HG03060 (cell line): ENCODE measurements at regions not wholly inside any gene's neighbourhood (a gene's known extent, or its start where the extent isn't known, plus 50 kb on each side); places are given as distances from the start of the nearest gene placed in this dataset.
A peak's percentile ranks its signal among the peaks of the same experiment; 100 is the strongest.
"Not testable (repeated sequence)": the region's sequence is repeated elsewhere in the genome, so short reads cannot be mapped to it uniquely, and the experiment has no call there.

Source experiments
- ATAC-seq: cut with Tn5 transposase; IDR thresholded peaks from one replicate; pipeline ENCODE4 v1.9.1; 2021; ENCODE audit warnings: low read depth, moderate number of reproducible peaks; ENCODE audit not compliant: unreplicated experiment

- no peak for ATAC-seq
These were observed 154.1 kb upstream of the THUMPD2 start for GRCh38 chr2:39933196-39933595.

DNA sequence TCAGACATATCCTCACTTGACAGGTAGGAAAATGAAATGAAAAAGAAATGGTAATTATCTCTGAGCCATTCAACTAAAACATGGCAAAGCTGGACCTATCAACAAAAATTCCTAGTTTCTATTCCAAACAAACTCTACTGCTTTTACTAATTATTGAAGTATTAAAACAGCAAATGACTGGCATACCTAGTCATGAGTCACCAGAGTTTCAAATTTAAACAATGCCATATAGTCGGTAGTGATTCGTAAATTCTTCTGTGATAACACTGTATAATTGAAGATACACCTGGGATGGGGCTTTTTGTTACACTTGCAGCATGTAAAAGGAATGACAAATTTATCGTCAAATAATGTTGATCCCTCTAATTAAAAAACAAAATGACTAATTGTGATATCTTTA lies 153.1 kb upstream of the THUMPD2 start:
- no peak for ATAC-seq

DNA sequence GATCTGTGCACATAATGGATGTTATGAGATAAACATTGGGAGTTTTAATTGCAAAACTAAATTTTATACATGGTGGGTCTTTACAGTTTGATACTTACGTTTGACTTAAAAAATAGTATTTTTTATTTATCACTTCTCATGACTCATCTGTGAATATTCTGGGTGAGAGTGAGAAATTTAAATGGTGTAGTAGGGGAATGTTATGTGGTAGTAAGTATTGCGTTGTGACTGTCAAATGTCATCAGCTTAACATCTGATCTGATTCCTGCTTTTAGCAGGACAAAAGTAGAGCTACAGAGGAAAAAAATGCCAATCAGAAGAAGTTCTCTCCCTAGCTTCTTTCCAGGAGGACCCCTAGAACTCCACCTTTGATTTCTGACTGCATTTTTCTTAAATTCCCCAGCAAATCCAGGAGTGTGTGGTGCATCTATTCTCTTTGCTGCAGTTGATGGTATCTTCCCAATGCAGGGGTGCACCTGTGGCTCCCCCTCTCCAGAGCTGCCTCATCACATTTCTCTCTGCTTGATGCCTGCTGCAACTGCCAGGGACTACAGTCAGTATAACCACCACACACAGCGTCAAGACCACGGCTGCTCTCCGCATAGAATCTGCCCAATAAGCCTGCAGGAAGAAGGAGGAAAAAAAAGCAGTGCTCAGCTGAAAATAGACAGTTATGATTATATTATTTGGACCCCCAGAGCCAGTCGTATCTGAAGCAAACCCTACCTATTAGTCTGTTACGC lies 151.3 kb upstream of the THUMPD2 start:
- ATAC-seq = no peak

GRCh38 chr2:39929531-39929930 lies 150.5 kb upstream of the THUMPD2 start:
- ATAC-seq = no peak

GRCh38 chr2:39925312-39925711 lies 146.3 kb upstream of the THUMPD2 start:
- no peak for ATAC-seq

DNA sequence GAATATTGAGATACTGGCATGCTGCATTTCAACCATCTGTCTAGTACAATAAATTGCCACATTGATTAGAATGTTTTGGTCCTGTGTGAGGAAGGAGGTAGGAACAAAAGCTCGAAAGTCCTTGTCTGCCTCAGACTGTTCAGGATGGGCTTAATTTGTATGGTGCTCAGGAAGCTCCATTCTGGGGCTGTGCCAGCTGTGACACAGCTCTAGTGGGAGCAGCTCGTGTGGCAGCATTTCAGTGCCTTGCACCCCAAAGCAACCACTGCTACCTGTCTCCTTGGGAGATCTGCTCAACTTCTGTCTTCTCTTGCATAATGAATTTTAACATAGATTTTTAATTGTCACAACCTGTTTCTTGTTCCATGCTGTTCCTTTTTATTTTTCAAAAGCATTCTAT lies 144.4 kb upstream of the THUMPD2 start:
- no peak for ATAC-seq

- no peak for ATAC-seq
These were observed 143.8 kb upstream of the THUMPD2 start for GRCh38 chr2:39922679-39923405.

DNA sequence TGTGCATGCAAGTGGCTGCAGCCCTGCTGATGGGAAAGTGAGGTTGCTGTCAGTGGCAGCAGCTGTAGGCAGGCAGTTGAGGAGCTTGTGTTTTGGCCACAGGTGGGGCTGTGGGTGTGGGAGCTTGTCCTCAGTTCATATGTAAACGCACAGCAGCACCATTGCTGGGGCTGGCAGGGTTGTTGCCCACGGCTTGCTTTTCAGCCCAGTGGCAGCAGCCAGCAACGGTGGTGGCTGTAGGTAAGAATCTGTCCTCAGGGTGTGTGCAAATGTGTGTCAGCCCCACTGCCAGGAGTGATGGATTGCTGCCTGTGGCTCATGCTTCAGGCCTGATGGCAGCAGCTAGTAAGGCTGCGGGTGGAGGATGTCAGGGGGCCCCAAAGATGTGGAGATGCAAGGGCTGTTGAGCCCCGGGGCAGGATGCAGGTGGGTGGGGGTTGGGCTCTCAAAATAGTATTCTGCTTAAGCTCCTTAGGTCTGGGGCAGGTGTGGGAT lies 141.3 kb upstream of the THUMPD2 start:
- no peak for ATAC-seq

DNA sequence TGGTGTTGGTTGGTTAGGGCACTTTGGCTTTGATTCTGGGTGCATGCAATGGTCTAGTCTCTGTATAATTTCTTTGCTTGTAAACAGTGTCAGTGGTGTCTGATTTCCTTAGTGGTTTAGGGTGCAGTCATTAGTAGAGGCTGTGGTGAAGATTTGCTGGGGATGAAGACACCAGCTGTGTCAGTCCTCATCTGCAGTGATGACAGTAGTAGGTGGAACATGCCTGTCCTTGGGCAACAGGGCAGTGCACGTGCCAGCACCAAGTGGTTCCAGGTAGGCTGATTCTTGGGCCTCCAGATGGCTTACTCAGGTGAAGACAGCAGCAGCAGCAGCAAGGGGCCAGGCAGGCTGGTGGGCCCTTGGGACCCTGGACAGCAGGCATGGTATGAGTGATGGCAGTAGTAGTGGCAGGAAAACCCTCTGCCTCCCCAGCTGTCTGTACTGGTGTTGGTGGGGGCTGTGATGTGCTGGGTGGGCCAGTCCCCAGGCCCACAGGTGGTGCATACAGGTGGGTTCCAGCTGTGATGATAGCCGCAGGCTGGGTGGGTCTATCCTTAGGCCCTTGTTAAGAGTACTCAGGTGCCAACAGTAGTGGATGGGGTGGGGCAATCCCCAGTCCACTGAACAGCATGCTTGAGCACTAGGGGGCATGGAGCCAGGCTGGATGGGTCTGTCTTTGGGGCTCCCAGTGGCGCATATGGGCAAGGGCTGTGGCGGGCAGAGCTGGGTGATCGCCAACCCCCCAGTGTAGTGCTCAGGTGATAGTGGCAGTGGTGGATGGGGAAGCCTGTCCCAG lies 140.7 kb upstream of the THUMPD2 start:
- ATAC-seq = no peak

- no peak for ATAC-seq
These were observed 139.8 kb upstream of the THUMPD2 start for GRCh38 chr2:39918886-39919285.

- not testable (repeated sequence) for ATAC-seq
These were observed 138.3 kb upstream of the THUMPD2 start for GRCh38 chr2:39917371-39917770.

DNA sequence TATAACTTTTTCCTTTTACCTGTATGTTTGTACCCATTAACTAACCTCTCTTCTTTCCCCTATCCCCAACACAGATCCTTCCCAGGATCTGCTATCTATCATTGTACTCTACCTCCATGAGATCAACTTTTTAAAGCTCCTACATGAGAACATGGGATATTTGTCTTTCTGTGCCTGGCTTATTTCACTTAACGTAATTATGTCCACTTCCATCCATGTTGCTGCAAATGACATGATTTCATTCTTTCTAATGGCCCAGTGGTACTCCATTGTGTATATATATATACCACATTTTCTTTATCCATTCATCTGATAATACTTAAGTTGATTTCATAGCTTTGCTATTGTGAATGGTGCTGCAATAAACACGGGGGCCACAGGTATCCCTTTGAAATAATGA lies 135.9 kb upstream of the THUMPD2 start:
- no peak for ATAC-seq

DNA sequence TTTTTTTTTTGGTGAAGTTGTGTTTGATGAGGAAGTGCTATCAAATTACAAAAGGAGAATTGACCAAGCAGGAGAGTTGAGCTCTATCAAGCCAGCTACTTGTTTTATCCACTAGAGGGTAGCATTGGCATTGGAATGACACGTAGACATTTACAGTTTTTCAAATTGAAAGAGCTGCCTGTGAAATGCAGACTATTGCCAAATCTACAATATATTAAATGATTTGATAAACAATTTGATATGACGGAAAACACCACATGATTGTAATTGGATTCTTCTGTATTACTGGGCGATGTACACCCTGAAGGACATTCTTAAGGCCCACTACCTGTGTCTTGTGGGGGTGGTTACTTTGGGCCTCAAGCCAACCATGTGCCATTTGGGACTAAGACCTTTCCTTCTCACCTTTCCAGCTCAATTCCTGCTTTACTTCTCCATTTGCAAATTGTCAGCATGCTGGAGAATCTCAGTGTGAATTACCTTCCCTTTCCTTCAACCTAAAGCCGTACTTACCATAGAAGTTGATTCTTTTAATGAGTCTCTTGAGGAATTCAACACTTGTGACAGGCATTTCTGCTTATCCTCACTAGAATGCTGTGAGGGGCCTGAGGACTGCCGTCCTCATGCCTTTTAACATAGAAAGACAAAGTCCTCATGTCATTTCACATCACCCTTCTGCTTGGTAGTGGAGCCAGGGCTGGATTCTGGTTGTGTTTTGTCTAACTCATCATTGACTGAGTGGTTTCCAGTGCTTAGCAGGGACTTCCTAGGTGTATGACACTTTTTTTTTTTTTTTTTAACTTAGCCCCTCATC lies 134.8 kb upstream of the THUMPD2 start:
- ATAC-seq = peak; percentile 69

GRCh38 chr2:39902103-39902502 lies 123.0 kb upstream of the THUMPD2 start:
- no peak for ATAC-seq

DNA sequence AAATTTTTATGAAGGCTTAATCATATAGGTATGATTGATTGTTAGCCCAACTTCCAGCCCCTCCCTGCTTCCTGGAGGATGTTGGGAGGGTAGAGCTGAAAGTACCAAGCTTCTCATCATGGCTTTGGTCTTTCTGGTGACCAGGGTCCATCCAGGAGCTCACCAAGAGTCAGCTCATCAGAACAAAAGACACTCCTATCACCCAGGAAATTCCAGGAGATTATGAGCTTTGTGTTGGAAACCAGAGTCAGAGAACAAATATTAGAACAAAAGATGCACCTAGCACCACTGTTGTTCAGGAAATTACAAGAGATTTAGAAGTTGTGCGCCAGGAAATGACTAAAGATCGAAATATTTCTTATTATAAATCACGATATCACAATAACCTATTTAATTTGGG lies 119.9 kb upstream of the THUMPD2 start:
- no peak for ATAC-seq

DNA sequence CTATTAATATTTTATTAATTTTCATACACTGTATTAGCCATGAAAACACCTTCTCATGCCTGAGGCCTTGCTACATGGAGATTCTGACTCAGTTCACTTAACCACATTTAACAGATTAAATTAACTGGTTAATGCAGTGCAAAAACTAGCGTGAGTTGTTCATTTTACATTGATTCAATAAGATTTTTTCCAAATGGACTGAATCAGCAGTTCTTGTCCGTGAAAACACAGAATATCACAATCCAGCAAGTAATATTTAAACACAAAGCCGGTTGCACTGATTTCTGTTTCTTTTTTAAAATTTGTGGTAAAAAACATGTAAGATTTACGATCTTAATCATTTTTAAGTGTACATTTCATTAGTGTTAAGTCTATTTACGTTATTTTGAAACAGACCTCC lies 118.2 kb upstream of the THUMPD2 start:
- no peak for ATAC-seq

DNA sequence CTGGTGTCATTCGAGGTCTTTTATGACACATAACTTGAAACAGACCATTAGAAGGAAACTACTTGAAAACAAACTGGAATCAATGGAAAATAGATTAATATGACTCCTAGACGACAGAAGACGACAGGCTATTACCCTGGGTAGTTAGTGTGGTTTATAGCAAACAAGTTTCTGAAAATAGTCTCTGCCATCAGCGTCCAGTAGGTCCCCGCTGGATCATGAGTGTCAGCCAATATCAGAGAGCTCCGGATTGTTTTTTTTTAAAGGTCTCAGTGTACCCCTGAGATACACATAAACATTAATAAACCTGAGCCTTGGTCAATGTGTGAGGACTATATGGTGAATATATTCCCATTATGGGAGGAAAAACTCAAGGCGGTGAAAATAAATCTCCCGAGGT lies 115.0 kb upstream of the THUMPD2 start:
- no peak for ATAC-seq

GRCh38 chr2:39893616-39894015 lies 114.6 kb upstream of the THUMPD2 start:
- no peak for ATAC-seq

DNA sequence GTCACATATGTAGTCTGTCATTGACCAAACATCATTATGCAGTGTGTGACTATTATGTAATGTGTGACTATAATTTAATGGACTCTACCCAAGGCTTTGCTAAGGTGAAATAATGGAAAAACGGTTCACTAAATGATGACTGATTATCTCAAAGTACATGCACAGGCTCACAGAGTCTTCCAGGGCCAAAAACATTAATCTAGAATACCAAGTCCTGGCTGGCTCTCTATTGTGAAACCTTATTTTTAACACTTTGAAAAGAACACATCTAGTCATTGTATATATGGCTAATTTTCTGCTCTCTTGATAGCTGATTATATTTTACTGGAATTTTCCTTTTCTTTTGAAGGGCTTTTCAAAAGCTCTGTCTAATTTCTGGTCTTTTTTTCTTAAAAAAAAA lies 102.9 kb upstream of the THUMPD2 start:
- ATAC-seq = no peak

DNA sequence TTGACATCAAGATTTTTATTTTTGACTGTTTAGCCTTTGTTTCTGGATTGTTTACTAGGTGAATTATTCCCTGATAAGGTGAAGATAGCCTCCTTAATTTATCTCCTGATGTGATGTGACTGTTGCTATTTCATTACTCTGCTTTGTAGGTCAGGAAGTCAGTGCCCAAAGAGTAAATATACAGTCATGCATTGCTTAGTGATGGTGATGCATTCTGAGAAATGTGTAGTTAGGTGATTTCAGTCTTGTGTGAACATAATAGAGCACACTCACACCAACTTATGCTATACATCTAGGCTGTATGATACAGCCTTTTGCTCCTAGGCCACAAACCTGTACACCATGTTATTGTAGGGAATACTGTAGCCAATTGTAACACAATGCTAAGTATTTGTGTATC lies 102.4 kb upstream of the THUMPD2 start:
- ATAC-seq = no peak
